Epithelial cell of prostate (primary cell): ENCODE measurements at regions not wholly inside any gene's neighbourhood (a gene's known extent, or its start where the extent isn't known, plus 50 kb on each side); places are given as distances from the start of the nearest gene placed in this dataset.

Experiments used
- DNase-seq: peaks from one replicate; pipeline ENCODE4 v3.0.0-alpha.2; 2011; ENCODE audit warnings: low read depth, low spot score
- H3K27ac ChIP-seq: fragments of 450-650 bp; 2 replicates; pipeline ENCODE4 v1.5.1; 2017; ENCODE audit warnings: mild to moderate bottlenecking

GRCh38 chr22:49192180-49192856 is 635.4 kb downstream of the BRD1 start:
- no peak for DNase-seq
- H3K27ac ChIP-seq: no peak overlapping the region

DNA sequence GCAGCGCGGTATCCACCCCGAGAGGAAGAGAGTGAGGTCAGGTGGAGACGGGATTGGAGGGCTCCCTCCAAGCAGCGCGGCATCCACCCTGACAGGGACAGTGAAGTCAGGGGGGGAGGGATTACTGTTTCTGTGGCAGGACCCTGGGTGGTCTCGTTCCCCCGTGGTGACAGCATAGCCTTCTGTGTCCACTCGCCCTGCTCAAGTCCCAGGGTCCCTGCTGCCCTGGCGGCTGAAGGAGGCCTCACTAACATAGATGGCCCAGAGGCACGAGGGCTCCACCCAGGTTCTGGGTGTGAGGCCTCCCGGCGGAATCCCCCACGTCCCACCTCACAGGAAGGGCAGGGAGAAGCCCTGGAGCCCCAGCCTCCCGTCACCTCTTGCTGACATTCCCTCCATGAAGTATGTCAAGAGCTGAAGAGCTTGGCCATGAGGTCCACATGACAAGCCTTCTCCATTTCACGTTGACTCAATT is 636.1 kb downstream of the BRD1 start:
- DNase-seq: no peak
- no peak overlapping the region for H3K27ac ChIP-seq

GRCh38 chr22:49190816-49191505 is 636.7 kb downstream of the BRD1 start:
- DNase-seq: no peak
- no peak overlapping the region for H3K27ac ChIP-seq

GRCh38 chr22:49189871-49190270 is 637.8 kb downstream of the BRD1 start:
- no peak overlapping the region for H3K27ac ChIP-seq
- no peak for DNase-seq

GRCh38 chr22:49188591-49188990 is 639.1 kb downstream of the BRD1 start:
- no peak overlapping the region for H3K27ac ChIP-seq
- no peak for DNase-seq

DNA sequence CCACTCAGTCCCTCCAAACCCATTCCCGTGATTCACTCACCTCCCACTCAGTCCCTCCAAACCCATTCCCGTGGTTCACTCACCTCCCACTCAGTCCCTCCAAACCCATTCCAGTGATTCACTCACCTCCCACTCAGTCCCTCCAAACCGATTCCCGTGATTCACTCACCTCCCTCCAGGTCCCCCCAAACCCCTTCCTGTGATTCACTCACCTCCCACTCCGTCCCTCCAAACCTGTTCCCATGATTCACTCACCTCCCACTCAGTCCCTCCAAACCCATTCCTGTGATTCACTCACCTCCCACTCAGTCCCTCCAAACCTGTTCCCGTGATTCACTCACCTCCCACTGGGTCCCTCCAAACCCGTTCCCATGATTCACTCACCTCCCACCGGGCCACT is 639.6 kb downstream of the BRD1 start:
- H3K27ac ChIP-seq: no peak overlapping the region
- no peak for DNase-seq

GRCh38 chr22:49186762-49187161 is 640.9 kb downstream of the BRD1 start:
- DNase-seq: no peak
- H3K27ac ChIP-seq: no peak overlapping the region

GRCh38 chr22:49186293-49186692 is 641.4 kb downstream of the BRD1 start:
- no peak for DNase-seq
- H3K27ac ChIP-seq: no peak overlapping the region

GRCh38 chr22:49185312-49185969 is 642.2 kb downstream of the BRD1 start:
- DNase-seq: no peak
- H3K27ac ChIP-seq: no peak overlapping the region

GRCh38 chr22:49184736-49185135 is 642.9 kb downstream of the BRD1 start:
- no peak overlapping the region for H3K27ac ChIP-seq
- DNase-seq: no peak

- no peak overlapping the region for H3K27ac ChIP-seq
- no peak for DNase-seq
These were observed 643.9 kb downstream of the BRD1 start for GRCh38 chr22:49183826-49184216.

DNA sequence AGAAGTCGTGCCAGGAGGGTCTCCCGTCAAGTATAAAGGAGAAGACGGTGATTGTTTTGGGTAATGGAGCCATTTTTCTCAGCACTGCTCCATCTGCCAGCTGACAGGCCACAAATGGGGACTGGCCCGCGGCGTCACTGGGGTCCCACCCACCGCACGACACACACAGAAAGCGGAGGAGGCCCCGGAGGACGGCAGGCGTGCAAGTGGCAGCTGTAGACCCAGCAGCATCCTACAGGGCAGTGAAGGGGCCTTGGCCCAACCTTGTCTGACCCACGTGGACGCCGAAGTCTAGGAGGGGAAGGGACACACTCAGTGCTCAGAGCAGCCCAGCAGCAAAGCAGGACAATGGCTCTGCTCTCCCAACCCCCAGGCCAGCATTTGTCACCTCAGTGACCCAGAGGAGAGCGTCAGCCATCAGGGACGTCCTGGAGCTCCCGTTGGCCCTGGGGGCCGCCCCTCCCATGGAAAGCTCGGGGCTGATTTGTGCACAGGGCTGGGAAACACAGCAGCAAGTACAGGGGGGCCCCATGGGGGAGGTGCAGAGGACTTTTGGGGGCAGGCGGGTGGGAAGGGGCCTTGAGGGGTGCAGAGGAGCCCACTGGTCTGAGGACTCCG is 644.4 kb downstream of the BRD1 start:
- no peak for DNase-seq

GRCh38 chr22:49182416-49182815 is 645.3 kb downstream of the BRD1 start:
- no peak for DNase-seq
- no peak overlapping the region for H3K27ac ChIP-seq

More for the DNA sequence above, 644.4 kb downstream of the BRD1 start:
- no peak overlapping the region for H3K27ac ChIP-seq

DNA sequence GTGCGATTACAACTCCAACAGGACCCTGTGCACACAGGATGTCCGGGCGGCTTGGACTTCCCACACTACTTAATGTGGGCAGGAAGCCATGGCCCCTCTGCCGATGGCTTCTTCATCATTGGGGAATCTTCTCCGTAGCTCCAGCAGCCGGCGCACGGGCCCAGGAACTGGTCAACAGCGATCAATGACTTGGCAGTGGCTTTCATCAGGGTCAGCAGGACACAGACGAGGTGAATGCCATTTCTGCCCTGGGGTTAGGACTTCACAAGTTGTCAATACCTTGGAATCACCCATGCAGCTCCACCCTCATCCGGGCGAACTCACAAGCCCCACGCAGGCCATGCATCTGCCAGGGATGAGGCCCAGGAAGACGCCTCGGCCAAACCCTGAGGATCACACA is 645.7 kb downstream of the BRD1 start:
- no peak for DNase-seq
- H3K27ac ChIP-seq: no peak overlapping the region

- H3K27ac ChIP-seq: no peak overlapping the region
- DNase-seq: no peak
These were observed 646.2 kb downstream of the BRD1 start for GRCh38 chr22:49181431-49181830.

DNA sequence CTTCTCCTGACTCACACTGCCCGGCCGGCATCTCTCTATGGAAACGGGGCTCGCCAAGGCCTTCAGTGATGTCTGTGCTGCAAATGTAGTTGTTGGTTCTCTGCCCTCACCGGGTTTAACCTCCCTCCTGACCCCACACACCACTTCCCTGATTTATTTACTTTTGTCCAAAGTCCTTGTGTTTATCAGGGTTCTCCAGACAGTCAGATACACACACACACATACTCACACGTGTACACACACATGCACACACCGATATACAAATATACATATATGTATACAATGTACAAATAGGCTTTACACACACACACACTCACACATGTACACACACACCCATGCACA is 647.0 kb downstream of the BRD1 start:
- H3K27ac ChIP-seq: no peak overlapping the region
- no peak for DNase-seq

DNA sequence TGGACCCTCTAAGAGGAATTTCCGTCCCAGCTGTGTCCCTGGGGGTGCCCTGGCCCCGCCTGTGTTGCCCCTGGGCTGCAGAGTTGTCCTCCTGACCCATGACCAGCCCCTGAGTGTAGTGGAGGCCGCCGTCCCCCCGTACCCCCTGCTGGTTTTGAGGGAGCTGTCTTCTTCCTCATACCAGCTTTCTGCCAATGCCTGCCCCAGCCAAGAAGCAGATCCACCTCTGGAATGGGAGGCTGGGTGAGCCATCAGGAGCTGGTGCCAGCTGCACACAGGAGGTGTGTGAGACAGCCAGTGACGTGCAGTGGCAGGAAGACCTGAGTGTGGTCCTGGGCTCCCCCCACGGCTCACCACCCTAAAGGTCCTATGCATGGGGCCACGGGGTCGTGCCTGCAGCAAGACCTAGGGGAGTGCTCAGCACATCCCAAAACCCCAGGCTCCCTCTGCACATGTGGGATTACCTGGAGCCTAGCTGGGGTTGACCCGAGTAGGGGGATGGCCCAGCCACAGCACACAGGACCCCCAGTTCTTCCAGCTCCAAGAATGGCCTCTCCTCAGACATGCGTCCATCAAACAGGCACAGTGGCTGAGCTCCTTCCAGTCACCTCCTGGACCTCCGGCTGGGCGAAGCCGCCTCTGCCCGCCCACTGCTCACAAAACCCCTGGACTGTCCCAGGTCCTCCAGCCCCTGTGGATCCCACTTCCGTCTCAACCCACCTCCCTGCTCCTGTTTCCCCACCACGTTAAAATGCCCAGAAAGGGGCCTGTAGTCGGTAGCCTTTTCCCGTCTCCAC is 647.6 kb downstream of the BRD1 start:
- H3K27ac ChIP-seq: no peak overlapping the region
- DNase-seq: no peak

DNA sequence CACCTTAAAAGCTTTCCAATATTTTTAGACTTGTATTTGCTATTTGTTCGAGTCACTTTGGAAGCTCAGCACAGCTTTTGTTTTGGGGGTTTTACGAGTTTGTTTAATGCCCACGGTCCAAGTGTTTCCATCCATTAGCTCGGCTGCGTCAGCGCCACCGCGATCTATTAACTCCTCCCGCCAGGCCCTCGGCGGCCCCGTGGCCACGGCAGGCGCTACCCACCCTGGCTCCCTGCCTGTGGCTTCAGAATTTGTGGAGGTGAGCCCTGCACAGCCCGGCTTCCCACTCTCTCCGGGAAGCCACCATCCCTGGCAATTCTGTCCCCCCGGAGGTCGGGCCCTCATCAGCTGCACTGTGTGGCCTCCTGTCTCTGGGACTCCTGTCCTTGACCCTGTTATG is 648.5 kb downstream of the BRD1 start:
- no peak overlapping the region for H3K27ac ChIP-seq
- DNase-seq: no peak

DNA sequence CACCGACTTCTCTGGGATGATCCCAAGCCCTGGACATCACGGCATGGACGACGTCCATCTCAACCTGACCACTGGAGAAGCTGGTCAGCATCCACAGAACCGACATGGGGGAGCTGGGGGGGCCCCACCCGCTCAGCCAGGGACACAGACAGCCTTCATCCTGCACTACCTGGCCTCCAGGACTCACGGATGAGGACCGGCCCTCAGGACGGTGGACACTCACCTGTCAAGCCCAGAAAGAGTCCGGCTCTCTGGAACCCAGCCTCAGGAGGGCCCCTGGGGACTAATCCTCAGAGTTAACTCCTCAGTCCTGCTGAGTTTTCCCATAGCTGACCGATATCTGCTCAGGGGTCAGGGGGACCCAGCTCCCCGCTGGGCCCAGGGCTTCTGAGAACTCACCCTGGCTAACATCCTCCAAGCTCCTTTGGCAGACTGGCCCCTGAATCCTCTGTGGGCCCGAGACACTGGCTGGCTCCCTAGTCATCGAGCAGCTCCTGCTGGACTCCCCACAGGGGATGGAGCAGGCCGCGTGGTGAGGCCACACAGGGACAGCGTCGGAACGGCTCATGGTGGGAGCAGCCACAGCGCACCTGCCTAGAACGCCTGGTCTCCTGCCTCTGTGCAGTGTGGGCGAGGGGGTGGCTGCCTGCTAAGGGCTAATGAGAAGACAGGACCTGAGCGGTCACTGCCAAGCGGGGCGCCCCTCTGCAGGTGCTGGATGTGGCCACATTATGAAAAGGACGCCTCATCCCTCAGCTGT is 649.2 kb downstream of the BRD1 start:
- no peak overlapping the region for H3K27ac ChIP-seq

GRCh38 chr22:49177666-49178065 is 650.0 kb downstream of the BRD1 start:
- DNase-seq: no peak
- no peak overlapping the region for H3K27ac ChIP-seq

More for the DNA sequence above, 649.2 kb downstream of the BRD1 start:
- DNase-seq: no peak
